HG02981 (cell line): ENCODE measurements at regions not wholly inside any gene's neighbourhood (a gene's known extent, or its start where the extent isn't known, plus 50 kb on each side); places are given as distances from the start of the nearest gene placed in this dataset.
"Not testable (repeated sequence)": the region's sequence is repeated elsewhere in the genome, so short reads cannot be mapped to it uniquely, and the experiment has no call there.

Experiments used
- ATAC-seq: cut with Tn5 transposase; IDR thresholded peaks from one replicate; pipeline ENCODE4 v1.9.1; 2021; ENCODE audit warnings: mild to moderate bottlenecking, moderate library complexity; ENCODE audit not compliant: unreplicated experiment

GRCh38 chr14:87030197-87030596 is 962.8 kb downstream of the GALC start:
- no peak for ATAC-seq

GRCh38 chr14:87020106-87020505 is 972.9 kb downstream of the GALC start:
- ATAC-seq: not testable (repeated sequence)

- ATAC-seq: no peak
Measured at GRCh38 chr14:87018294-87018693, 974.7 kb downstream of the GALC start.

- no peak for ATAC-seq
Measured at GRCh38 chr14:87017335-87017734, 975.6 kb downstream of the GALC start.

- ATAC-seq: no peak
Measured at GRCh38 chr14:87014856-87015255, 978.1 kb downstream of the GALC start.

- ATAC-seq: no peak
Measured at GRCh38 chr14:87013583-87013982, 979.4 kb downstream of the GALC start.

- no peak for ATAC-seq
Measured at GRCh38 chr14:87008965-87009364, 984.0 kb downstream of the GALC start.

- ATAC-seq: no peak
Measured at GRCh38 chr14:87005280-87005679, 987.7 kb downstream of the GALC start.

- no peak for ATAC-seq
Measured at GRCh38 chr14:87002776-87003175, 990.2 kb downstream of the GALC start.

GRCh38 chr14:87001333-87001732 is 991.6 kb downstream of the GALC start:
- no peak for ATAC-seq

GRCh38 chr14:87000081-87000480 is 992.9 kb downstream of the GALC start:
- ATAC-seq: no peak

GRCh38 chr14:86999036-86999435 is 993.9 kb downstream of the GALC start:
- ATAC-seq: no peak

- no peak for ATAC-seq
Measured at GRCh38 chr14:86997271-86997670, 995.7 kb downstream of the GALC start.

- ATAC-seq: no peak
Measured at GRCh38 chr14:86990396-86990795, 1002.6 kb downstream of the GALC start.

- no peak for ATAC-seq
Measured at GRCh38 chr14:86989285-86989684, 1003.7 kb downstream of the GALC start.

GRCh38 chr14:86987966-86988365 is 1005.0 kb downstream of the GALC start:
- ATAC-seq: no peak

GRCh38 chr14:86973177-86973576 is 1019.8 kb downstream of the GALC start:
- ATAC-seq: no peak

GRCh38 chr14:86971292-86971691 is 1021.7 kb downstream of the GALC start:
- no peak for ATAC-seq

GRCh38 chr14:86961106-86961716 is 1031.8 kb downstream of the GALC start:
- ATAC-seq: peak; percentile 74

GRCh38 chr14:86955771-86956354 is 1037.1 kb downstream of the GALC start:
- no peak for ATAC-seq

- ATAC-seq: no peak
Measured at GRCh38 chr14:86954623-86955022, 1038.4 kb downstream of the GALC start.

- no peak for ATAC-seq
Measured at GRCh38 chr14:86946446-86946845, 1046.5 kb downstream of the GALC start.

GRCh38 chr14:86944434-86944833 is 1048.5 kb downstream of the GALC start:
- ATAC-seq: no peak
